ENCODE measurements at regions not wholly inside any gene's neighbourhood (a gene's known extent, or its start where the extent isn't known, plus 50 kb on each side); places are given as distances from the start of the nearest gene placed in this dataset.
"Not testable (repeated sequence)": the region's sequence is repeated elsewhere in the genome, so short reads cannot be mapped to it uniquely, and the experiment has no call there.

DNA sequence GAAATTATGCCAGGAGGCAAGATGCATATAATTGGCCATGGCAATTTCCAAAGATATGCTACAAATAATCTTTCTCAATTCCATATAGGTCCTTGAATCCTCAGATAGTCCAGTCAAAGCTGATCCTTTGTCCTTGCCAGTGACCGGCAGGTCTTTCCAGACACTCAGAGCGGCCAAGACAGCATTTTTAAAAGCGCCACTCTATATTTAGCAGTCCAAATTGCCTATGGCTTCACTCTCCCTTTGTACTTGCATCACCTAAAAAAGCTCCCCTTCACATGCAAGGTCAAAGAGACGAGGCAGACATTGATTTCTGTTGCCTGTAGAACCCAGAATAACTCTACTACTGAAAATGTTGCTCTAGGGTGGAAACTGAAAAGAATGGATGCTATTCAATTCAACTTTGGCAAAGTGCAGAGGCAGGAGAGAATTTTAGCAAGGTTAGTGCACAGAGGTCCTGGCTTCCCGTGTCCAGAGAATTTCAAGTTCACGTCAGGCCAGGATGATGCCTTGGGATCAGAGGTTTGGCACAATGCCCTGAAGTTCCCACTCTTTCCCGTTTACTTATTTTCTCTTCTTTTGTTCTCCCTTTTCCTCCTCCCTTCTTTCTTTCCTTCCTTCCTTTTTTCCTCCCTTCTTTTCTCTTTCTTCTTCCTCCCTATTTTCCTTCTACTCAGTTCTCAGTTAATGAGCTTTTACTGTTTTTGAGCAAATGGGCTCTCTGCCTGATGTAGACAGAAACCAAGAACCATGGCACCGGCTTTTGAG is 108.5 kb downstream of the KCNK1 start:
- ATAC-seq, result no peak

DNA sequence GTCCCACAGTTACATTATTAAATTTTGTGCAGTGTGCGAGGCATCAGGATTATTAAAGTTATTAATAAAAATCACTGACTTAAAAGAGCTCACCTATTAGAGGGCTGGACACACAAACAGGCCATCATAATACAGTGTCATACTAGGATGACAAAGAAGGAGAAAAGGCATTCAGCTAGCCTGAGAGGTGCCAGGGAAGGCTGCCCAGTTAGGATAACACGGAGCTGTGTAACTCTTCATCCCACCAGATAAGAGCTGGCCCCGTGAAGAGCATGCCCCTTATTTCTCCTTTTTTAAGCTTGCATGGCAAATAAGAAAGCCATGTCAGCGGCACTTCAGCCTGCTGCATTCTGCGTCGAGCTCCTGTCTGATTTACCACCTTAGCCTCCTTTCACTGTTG is 109.5 kb downstream of the KCNK1 start:
- no peak for ATAC-seq

DNA sequence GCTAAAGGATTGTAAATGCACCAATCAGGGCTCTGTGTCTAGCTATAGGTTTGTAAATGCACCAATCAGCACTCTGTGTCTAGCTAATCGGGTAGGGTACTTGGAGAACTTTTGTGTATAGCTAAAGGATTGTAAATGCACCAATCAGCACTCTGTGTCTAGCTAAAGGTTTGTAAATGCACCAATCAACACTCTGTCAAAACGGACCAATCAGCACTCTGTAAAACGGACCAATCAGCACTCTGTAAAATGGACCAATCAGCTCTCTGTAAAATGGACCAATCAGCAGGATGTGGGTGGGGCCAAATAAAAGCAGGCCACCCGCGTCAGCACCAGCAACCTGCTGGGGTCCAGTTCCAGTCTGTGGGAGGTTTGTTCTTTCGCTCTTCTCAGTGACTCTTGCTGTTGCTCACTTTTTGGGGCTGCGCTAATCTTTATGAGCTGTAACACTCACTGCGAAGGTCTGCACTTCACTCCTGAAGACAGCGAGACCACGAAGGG is 110.3 kb downstream of the KCNK1 start:
- ATAC-seq, result not testable (repeated sequence)

DNA sequence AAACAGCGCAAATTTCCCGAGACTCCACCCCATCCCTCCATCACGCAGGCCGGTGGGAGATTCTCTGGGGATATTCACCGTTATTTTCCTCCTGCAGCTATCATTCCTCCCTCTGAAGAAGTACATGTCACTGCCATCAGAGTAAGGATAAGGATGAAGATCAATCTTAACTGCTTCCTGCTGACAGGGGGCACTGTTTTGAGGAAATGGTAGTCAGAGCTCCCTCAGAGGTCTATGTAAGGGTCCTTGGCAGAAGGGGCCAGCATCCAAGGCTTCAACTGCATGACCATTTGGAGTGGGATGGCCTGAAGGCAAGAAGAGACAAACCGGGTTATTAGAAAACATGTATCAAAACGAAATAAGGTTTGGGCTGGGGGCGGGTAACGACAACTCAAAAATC is 111.5 kb downstream of the KCNK1 start:
- no peak for ATAC-seq

DNA sequence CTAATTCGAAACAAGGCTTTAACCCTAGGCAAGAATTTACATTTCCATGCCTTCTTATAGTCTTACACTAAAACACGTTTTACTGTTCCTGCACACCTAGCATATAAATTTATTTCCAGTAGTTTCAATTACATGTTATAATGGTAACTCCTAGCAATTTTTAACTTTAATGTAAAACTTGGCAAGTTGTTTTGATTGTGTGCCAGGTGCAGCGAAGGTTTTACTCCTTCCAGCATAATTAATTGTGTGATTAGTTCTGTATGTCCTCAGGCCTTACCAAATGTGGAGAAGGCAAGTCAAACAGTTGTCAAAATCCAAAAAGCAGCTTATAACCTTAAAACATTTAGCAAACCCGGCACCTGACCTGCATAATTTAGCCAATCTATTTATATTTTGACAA is 114.8 kb downstream of the KCNK1 start:
- no peak for ATAC-seq

DNA sequence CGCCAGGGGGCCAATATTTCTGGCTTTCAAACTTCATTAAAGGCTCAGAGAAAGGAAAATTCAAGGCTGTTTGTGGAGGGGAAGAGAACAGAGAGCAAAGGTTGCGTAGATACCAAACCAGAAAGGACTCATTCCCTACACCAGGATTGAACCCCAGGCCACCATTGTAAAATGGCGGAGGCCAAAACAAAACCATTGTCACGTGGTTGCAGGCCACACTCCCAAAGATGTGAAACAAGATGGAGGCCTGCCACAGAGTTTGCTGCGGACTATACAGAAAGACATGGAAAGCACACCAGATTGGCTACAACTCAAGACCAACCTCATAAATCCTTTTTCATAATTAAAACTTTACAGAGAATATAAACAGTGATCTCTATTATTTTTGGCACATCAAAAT is 116.5 kb downstream of the KCNK1 start:
- no peak for ATAC-seq

DNA sequence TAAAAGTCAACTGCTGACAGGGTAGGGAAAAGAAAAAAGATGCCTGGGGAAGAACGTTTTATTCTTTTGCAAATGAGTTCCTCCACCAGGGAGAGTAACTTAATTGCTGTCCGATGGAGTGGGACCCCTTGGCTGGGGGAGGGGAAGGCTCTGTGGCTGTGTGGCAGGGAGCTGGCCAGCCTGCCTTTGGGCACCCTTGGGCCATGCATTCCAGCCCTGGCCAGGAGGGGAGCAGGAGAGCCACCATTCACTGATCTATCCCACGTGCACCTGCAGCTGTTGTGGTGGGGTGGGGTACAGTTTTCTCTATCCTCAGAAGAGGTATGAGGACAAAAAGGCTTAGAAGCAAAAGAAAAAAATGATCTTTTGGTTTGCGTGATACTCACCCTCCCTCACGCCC is 116.9 kb downstream of the KCNK1 start:
- ATAC-seq, result no peak

DNA sequence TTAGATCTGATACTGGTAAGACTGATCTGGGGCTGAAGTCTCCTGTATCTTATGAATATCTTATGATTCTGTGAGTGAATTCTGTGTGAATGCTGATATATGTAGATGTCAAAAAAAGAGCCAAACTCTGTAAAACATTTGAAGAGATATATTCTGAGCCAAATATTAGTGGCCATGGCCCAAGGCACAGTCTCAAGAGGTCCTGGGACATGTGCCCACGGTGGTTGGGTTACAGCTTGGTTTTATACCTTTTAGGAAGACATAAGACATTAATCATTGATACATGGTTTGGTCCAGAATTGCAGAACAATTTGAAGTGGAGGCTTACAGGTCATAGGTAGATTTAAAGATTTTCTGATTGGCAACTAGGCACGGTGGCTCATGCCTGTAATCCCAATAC is 118.3 kb downstream of the KCNK1 start:
- no peak for ATAC-seq

DNA sequence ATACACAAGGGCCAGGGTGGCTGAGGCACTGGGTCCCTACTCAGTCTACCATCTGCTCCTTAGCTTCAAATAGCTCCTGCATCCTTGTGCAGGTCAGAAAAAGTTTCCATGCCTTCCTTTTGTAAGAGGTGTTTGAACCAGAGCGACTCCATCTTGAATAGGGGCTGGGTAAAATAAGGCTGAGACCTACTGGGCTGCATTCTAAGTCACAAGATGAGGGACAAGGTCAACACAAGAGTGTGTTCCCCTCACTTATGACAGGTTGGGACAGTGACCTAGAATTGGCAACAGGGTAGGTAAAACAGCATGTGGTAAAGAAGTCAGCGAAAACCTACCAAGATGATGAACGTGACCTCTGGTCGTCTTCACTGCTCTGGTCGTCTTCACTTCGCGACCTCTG is 120.5 kb downstream of the KCNK1 start:
- no peak for ATAC-seq

DNA sequence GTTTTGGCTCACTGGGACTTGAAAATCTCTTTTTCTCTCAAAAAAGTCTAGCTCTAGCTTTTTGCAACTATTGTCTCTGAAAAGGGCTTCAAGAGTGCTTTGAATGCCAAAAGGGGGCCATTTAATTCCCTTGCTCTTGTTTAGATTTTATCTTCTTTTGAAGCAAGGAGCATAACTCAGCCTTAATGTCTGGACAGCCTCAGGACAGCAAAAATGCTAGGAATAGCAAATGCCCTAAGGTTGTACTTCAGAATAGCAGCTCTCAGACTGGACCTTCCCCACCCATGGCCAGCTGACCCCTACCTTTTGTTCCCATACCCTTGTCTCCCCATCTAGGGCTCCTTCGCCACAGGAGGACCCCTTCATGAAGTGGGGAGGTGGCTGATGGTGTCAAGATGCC is 121.4 kb downstream of the KCNK1 start:
- no peak for ATAC-seq

DNA sequence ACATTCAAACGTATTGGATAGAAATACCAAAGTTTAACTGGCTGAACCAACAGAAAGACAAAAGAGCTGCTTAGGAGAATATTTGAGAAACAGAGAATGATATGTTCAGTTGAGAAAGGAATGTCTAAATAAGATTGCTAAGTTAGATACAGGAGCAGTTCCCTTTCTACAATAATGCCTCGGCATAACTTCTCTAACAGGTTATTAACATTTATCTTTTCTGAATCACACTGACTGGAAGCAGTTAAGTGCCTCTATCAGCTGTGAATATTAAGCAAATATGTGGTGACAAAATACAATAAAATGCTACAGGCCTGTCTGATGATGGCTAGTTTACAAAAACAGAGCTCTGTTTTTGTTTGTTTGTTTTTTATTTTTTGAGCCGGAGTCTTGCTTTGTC is 121.9 kb downstream of the KCNK1 start:
- no peak for ATAC-seq

DNA sequence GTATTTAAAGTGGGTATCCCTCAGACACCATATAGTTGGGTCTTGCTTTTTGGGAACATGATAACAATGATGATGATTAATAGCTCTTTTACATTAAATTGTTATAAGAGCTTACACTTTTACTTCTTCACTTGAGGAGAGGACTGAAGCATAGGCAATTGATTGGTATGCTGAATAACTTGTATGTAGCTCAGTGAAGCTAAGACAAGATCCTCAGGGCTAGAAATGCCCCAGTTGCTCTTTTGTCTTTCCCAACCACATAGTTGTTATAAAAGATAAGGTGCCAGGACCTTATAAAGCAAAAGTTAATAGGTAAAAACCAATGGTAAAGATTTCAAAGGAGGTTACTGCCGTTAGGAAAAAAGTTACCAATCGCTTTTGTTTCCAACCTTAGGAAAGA is 123.4 kb downstream of the KCNK1 start:
- ATAC-seq, result no peak

DNA sequence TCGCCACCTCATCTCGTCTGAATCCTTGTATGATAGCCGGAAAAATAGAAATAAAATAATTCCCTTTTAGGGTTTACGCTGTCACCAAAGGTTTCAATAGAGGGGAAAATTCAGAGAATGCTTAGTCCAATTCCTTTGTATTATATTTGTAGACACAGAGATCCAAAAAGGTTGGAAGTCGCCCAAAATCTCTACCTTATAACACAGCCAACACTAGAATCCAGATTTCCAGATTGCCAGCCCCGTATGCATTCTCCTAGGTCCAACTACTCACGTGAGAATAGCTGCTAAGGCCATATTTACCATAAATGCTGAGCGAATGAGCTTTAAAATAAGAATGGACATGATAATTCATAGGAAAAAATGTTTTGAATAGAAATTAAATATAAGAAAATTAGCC is 124.5 kb downstream of the KCNK1 start:
- no peak for ATAC-seq

DNA sequence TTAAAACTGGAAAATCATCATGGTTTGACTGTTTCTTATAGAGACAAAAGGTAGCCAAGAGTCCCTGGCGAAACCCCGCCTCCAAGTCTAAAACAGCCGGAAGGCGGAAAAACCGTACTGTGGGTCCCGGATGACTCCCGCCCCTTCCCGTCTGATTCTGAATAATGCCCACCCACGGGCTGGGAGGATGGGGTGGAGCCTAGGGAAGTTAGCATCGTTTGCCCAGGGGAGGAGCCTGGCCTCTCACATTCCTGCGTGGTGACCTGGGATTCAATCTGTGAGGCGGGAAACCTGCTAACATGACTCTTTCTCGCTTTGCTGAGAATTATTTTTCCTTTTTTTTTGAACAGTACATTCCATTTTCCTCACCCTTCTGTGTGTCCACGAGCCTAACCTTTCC is 124.9 kb downstream of the KCNK1 start:
- ATAC-seq, result no peak

DNA sequence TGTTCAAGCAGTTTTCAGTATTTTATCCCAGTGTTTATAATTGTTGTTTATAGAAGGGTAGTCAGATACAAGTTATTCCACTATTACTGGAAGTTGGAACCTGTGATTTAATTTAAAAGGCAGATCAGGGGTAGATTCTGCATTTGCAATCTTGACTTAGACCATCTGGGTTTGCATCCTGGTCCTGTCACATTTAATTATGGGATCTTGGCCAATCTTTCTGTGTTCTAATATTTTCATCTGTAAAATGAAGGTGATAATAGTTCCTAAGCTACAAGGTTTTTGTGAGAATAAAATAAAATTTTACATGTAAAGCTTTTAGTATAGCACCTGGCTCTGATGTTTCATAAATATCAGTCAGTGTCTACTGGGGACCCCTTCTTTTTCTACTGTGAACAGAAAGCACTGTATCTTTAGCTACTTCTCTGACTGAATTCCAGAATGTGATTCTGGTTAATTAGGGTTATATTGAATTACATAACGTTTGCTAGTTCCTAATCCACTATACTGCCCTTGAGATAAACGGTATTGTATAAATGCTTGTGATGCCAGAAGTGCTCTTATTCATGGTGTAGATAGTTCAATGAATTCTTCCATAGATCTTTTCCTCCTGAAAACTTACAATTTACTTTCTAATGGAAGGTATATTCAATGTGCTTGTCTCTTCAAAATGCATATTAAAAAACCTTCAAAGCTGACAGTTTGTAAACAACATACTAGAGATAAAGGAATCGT is 131.0 kb downstream of the KCNK1 start:
- ATAC-seq, result no peak

DNA sequence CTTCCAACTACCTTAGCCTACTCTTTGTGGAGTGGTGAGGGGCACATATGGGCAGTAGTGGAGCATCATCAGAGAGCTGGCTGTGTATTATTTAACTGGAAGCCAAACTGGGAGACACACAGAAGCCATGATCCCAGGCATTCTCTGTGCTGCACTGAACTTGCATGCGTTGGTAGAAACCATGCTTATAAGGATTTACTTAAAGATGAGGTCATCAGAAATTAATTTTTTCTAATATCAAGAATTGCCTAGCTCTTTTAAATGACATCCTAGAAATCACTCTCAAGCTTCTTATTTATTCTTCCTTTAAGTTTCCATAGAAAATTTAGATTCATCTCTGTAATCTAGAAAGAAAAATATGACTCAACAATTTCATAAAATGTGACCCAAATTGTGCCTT is 136.2 kb downstream of the KCNK1 start:
- no peak for ATAC-seq

DNA sequence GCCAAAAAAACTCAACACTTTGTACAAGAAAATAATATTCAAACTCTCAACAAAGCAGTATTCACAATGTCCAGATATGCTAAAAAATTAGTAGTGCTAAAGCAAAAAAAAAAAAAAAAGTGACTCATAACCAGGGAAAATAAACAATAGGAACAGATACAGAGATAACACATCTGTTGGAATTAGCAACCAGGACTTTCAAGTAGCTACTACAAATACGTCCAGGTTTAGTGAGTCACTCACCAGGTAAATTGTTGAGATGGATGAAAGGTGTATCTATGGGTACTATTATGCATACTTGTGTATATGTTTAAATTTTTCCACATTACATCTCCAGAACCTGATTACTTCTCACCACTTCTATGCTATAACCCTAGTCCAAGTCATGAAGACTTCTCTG is 144.8 kb upstream of the SLC35F3 start:
- ATAC-seq, result no peak

DNA sequence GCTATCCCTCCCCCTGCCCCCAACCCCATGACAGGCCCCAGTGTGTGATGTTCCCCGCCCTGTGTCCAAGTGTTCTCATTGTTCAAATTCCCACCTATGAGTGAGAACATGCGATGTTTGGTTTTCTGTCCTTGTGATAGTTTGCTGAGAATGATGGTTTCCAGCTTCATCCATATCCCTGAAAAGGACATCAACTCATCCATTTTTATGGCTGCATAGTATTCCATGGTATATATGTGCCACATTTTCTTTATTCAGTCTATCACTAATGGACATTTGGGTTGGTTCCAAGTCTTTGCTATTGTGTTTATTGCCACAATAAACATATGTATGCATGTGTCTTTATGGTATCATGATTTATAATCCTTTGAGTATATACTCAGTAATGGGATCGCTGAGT is 140.2 kb upstream of the SLC35F3 start:
- not testable (repeated sequence) for ATAC-seq

DNA sequence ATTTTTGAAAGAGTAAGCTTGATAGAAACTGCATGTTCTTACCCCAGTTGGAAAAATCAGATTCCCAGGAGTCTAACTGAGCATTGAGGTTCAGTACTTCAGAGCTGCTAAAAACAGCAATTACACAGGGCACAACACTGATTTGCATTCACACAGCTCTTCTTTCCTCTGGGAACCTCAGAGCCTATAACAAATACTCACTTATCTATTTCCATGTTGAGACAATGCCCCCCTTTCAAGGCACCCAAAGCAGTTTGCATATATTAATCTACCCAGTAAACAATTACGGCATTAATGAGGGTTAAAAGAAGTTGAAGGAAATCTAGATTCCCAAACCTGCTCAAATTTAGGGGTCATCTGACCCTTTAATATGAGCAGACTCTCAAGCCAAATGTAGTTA is 126.9 kb upstream of the SLC35F3 start:
- ATAC-seq, result no peak

DNA sequence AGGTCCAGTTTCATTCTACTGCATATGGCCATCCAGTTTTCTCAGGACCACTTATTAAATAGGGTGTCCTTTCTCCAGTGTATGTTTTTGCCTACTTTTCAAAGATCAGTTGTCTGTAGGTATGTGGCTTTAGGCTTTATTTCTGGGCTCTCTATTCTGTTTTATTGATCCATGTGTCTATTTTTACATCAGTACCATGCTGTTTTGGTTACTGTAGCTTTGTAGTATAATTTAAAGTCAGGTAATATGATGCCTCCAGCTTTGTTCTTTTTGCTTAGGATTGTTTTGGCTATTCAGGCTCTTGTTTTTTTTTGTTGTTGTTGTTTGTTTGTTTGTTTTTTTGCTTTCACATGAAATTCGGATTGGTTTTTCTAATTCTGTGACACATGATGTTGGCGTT is 124.4 kb upstream of the SLC35F3 start:
- no peak for ATAC-seq

DNA sequence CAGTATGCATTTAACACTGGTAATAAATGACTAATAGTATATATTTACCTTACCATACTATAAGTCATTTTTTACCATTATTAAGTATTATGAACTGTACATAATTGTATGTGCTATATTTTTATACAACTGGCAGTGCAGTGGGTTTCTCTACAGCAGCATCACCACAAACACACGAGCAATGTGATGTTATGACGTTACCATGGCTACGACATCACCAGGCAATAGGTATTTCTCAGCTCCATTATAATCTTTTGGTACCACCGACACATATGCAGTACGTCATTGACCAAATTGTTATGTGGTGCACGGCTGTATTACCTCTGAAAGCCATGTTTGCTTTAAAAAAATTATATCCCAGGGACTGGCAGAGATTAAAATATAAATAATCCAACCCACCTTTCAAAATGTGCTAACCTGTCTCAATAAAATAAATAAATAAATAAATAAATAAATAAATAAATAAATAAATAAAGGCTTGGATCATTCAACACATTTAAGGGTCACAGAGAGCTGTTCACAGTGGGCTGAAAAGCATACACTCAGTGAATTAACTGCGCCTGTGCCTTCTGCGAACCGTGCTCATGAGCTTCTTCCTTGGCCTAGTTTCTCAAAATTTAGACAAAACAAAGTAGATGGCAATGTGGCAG is 121.4 kb upstream of the SLC35F3 start:
- no peak for ATAC-seq

DNA sequence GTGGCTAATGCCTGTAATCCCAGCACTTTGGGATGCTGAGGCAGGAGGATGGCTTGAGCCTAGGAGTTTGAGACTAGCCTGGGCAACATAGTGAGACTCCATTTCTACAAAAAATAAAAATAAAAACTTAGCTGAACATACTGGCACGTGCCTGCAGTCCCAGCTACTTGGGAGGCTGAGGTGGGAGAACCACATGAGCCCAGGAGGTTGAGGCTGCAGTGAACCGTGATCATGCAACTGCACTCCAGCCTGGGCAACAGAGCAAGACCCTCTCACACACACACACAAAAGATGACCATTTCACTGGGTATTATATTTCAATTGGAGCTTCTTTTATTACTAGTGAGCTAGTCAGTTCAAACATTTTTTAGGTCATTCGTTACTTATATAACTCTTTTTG is 116.9 kb upstream of the SLC35F3 start:
- ATAC-seq, result no peak

DNA sequence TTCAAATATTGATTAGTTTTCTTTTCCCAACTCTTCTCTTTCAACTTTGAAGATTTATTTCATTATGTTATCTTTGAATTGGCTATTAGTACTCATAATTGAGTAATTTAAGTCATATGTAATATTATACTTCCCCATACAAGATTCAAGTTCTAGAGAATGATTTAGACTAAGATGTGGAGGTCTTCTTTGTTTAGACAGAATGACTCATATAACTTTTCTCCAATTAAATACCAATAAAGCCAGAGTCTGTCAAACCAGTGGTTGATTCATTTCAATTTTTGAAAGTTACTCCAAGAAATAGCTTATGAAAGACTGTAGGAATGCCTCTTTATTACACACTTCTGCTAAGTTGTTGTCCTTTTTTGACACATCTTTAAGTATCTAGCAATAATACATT is 115.8 kb upstream of the SLC35F3 start:
- ATAC-seq, result no peak

DNA sequence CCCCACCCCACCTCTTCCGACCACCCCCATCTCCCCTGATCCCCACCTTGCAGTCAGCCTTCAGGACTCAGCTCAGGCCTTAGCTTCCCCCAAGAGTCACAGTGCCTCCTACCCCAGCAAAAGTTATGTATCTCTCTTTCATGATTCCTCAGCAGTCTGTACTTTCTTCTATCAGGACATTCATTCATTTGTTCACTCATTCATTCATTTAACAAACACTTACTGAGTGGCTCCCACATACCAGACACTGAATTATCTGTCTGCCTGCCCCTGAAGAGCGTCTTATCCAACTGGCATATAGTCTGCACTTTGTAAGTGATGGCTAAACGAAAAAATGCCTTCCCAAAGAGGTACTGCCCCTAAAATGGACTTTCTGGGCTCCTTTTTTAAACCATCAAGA is 114.4 kb upstream of the SLC35F3 start:
- ATAC-seq, result no peak

All from esophagus mucosa (tissue), 1 donor.